ENCODE measurements at regions not wholly inside any gene's neighbourhood (a gene's known extent, or its start where the extent isn't known, plus 50 kb on each side); places are given as distances from the start of the nearest gene placed in this dataset.

DNA sequence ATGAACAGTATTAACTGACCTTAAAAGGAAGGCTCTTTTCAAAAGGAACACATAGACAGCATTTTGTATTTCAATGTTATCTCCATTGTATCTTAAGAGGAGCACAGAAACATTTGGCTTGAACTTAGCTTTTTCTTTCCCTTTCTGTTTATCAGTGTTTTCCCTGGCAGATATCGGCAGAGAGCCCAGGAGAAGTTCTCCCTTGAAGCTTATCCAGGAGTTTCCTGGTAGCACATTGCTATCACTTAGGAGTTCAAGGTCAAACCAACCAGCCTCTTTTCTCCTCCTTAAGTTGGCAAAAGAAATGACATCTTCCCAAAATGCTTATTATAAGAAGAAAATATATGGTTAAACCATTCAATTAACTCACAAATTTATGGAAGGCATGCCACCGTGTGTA lies 344.6 kb upstream of the UBE2E2 start:
- Mint-ChIP-seq H3K27ac (ENCODE audit: unreplicated experiment) (no peak overlapping the region), H3K27me3 (ENCODE audit: insufficient read depth, unreplicated experiment) (no peaks in the 10 kb centered on the region), H3K9me3 (ENCODE audit: unreplicated experiment) (no peaks in the 10 kb centered on the region), H3K36me3 (ENCODE audit: insufficient read depth, unreplicated experiment) (no peaks in the 10 kb centered on the region), H3K4me1 (ENCODE audit: low read depth, unreplicated experiment) (no peaks in the 10 kb centered on the region), H3K4me3 (ENCODE audit: unreplicated experiment) (no peak overlapping the region)
- Histone ChIP-seq H3K4me3 (ENCODE audit: low read depth, low read length) (no peak overlapping the region), H3K36me3 (ENCODE audit: control insufficient read depth, insufficient read depth, low read length) (no peaks in the 10 kb centered on the region), H3K4me1 (no peaks in the 10 kb centered on the region), H3K9me3 (no peaks in the 10 kb centered on the region), H3K27me3 (replicated peaks; ENCODE audit: control insufficient read depth, insufficient read depth, low read length) (no peaks in the 10 kb centered on the region)
- no TSS peak for BruUV-seq (replicated peaks)
- TF ChIP-seq, protein P1, sequence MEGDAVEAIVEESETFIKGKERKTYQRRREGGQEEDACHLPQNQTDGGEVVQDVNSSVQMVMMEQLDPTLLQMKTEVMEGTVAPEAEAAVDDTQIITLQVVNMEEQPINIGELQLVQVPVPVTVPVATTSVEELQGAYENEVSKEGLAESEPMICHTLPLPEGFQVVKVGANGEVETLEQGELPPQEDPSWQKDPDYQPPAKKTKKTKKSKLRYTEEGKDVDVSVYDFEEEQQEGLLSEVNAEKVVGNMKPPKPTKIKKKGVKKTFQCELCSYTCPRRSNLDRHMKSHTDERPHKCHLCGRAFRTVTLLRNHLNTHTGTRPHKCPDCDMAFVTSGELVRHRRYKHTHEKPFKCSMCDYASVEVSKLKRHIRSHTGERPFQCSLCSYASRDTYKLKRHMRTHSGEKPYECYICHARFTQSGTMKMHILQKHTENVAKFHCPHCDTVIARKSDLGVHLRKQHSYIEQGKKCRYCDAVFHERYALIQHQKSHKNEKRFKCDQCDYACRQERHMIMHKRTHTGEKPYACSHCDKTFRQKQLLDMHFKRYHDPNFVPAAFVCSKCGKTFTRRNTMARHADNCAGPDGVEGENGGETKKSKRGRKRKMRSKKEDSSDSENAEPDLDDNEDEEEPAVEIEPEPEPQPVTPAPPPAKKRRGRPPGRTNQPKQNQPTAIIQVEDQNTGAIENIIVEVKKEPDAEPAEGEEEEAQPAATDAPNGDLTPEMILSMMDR (IDR thresholded peaks at IDR 0.05; ENCODE audit: insufficient read depth in 1 of 2, low read depth in 1 of 2, low read length in 1 of 2, severe bottlenecking in 1 of 2, unreplicated experiment in 1 of 2), result no peak
- ChIA-PET CTCF (no interaction called here), POLR2A (no interaction called here)
- DNase-seq, result no peak
- intact Hi-C loops (cut with micrococcal nuclease; ENCODE audit: unreplicated experiment), result no loop called here

DNA sequence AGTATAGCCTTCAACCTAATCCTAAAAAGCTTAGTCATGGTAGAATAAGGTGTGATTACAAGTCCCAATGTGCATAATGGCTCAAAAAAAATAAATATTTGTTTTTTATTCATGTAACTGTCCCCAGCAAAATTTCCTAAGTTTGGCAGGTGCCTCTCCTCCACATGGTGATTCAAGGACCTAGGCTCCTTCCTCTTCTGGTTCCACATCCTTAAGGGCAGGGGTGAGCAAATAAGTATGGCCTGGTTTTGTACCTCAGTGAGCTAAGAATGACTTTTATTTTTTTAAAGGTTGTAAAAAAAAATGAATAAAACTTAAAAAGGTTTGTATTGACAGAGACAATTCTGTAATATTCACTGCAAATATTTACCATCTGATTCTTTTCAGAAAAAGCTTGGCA lies 343.5 kb upstream of the UBE2E2 start:
- Histone ChIP-seq H3K36me3 (ENCODE audit: control insufficient read depth, insufficient read depth, low read length) (no peaks in the 10 kb centered on the region), H3K4me3 (ENCODE audit: low read depth, low read length) (no peak overlapping the region), H3K9me3 (no peaks in the 10 kb centered on the region), H3K27me3 (replicated peaks; ENCODE audit: control insufficient read depth, insufficient read depth, low read length) (no peaks in the 10 kb centered on the region), H3K4me1 (no peaks in the 10 kb centered on the region)
- CTCF ChIA-PET, result no interaction called here
- TF ChIP-seq, protein P1 (IDR thresholded peaks at IDR 0.05; ENCODE audit: insufficient read depth in 1 of 2, low read depth in 1 of 2, low read length in 1 of 2, severe bottlenecking in 1 of 2, unreplicated experiment in 1 of 2), result no peak
- no peak for DNase-seq
- BruUV-seq (replicated peaks), result no TSS peak
- Mint-ChIP-seq H3K4me1 (ENCODE audit: low read depth, unreplicated experiment) (no peaks in the 10 kb centered on the region), H3K9me3 (ENCODE audit: unreplicated experiment) (no peaks in the 10 kb centered on the region), H3K4me3 (ENCODE audit: unreplicated experiment) (no peak overlapping the region), H3K27ac (ENCODE audit: unreplicated experiment) (no peak overlapping the region), H3K27me3 (ENCODE audit: insufficient read depth, unreplicated experiment) (no peaks in the 10 kb centered on the region), H3K36me3 (ENCODE audit: insufficient read depth, unreplicated experiment) (no peaks in the 10 kb centered on the region)
- intact Hi-C loops (cut with micrococcal nuclease; ENCODE audit: unreplicated experiment), result no loop called here
- POLR2A ChIA-PET, result no interaction called here

DNA sequence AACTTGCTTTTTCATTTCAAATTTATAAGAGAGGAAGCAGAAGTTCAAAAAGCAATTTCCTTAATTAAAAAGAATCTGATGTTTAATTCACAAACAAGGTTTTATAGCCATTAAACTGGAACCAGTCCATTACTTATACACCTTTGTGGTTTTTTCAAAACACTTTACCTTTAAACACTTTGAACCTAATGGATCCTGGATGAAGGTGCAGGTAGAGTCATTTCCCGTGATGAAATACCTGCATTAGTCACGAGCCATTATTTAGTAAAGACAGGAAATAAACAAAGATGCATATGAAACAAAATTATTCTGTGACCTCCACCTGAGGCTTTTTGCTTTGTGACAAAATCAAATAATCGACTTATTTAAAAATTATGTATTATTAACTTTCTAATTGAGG lies 341.7 kb upstream of the UBE2E2 start:
- Mint-ChIP-seq H3K27me3 (ENCODE audit: insufficient read depth, unreplicated experiment) (no peaks in the 10 kb centered on the region), H3K4me1 (ENCODE audit: low read depth, unreplicated experiment) (no peaks in the 10 kb centered on the region), H3K36me3 (ENCODE audit: insufficient read depth, unreplicated experiment) (no peaks in the 10 kb centered on the region), H3K9me3 (ENCODE audit: unreplicated experiment) (no peaks in the 10 kb centered on the region), H3K4me3 (ENCODE audit: unreplicated experiment) (no peak overlapping the region), H3K27ac (ENCODE audit: unreplicated experiment) (no peak overlapping the region)
- intact Hi-C loops (cut with micrococcal nuclease; ENCODE audit: unreplicated experiment), result no loop called here
- Histone ChIP-seq H3K4me3 (ENCODE audit: low read depth, low read length) (no peak overlapping the region), H3K27me3 (replicated peaks; ENCODE audit: control insufficient read depth, insufficient read depth, low read length) (no peaks in the 10 kb centered on the region), H3K36me3 (ENCODE audit: control insufficient read depth, insufficient read depth, low read length) (no peaks in the 10 kb centered on the region), H3K9me3 (no peaks in the 10 kb centered on the region), H3K4me1 (no peaks in the 10 kb centered on the region)
- no TSS peak for BruUV-seq (replicated peaks)
- ChIA-PET CTCF (no interaction called here), POLR2A (no interaction called here)
- DNase-seq, result no peak
- TF ChIP-seq, protein P1 (IDR thresholded peaks at IDR 0.05; ENCODE audit: insufficient read depth in 1 of 2, low read depth in 1 of 2, low read length in 1 of 2, severe bottlenecking in 1 of 2, unreplicated experiment in 1 of 2), result no peak

Measured in Caco-2 (cell line).